ENCODE measurements at regions not wholly inside any gene's neighbourhood (a gene's known extent, or its start where the extent isn't known, plus 50 kb on each side); places are given as distances from the start of the nearest gene placed in this dataset.

DNA sequence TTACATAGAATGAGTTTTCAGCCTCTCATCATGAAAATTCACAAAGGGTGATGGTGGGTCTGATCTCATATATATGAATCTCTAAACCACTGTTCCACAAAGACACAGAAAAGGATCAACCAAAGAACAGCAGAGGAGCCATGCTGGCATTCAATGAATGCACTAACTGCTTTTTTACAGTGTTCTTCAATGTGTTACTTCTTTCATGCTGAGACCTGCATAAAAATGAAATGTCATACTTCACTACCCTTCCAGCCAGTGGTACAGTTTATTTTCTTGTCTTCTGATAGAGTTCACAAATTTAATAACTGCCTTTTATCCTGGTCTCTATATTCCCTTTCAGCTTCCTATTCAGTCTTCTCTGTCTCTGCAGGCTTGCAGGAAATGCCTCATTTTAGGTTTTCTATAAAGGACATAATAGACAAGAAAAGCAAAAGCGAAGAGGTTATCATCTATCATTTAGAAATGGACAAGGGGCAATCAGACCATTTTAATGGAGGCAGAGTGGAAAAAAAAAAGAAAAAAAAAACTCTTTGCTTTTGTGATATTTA lies 836.7 kb upstream of the FOXG1 start:
- DNase-seq (ENCODE audit: low read depth): no peak
- in situ Hi-C loops (cut with HindIII; ENCODE audit: low sequenced_read_pairs): no loop called here
- TF ChIP-seq, protein P1, sequence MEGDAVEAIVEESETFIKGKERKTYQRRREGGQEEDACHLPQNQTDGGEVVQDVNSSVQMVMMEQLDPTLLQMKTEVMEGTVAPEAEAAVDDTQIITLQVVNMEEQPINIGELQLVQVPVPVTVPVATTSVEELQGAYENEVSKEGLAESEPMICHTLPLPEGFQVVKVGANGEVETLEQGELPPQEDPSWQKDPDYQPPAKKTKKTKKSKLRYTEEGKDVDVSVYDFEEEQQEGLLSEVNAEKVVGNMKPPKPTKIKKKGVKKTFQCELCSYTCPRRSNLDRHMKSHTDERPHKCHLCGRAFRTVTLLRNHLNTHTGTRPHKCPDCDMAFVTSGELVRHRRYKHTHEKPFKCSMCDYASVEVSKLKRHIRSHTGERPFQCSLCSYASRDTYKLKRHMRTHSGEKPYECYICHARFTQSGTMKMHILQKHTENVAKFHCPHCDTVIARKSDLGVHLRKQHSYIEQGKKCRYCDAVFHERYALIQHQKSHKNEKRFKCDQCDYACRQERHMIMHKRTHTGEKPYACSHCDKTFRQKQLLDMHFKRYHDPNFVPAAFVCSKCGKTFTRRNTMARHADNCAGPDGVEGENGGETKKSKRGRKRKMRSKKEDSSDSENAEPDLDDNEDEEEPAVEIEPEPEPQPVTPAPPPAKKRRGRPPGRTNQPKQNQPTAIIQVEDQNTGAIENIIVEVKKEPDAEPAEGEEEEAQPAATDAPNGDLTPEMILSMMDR (IDR thresholded peaks at IDR 0.05; ENCODE audit: low read depth, low read length, missing control alignments): no peak
- H3K4me3 ChIP-seq (ENCODE audit: low read depth, low read length): no peak overlapping the region

DNA sequence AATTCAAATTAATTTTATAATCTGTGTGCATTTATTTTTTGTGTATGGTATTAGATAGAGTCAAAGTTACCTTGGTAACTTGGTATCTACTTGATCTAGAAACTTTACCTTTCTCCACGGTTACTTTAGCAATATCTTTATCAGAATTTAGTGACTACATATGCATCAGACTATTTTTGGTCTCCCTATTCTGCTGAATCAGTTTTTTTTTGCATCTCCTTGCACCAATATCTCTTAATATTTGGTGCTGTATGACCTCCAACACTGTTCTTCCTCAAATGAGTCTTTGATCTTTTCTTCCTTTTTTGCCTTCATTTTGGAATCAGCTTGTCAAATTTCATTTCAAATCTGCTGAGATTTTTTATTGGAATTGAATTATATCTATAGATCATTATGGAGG lies 828.2 kb upstream of the FOXG1 start:
- no peak overlapping the region for H3K4me3 ChIP-seq (ENCODE audit: low read depth, low read length)
- in situ Hi-C loops (cut with HindIII; ENCODE audit: low sequenced_read_pairs): no loop called here
- TF ChIP-seq, protein P1 (IDR thresholded peaks at IDR 0.05; ENCODE audit: low read depth, low read length, missing control alignments): no peak

DNA sequence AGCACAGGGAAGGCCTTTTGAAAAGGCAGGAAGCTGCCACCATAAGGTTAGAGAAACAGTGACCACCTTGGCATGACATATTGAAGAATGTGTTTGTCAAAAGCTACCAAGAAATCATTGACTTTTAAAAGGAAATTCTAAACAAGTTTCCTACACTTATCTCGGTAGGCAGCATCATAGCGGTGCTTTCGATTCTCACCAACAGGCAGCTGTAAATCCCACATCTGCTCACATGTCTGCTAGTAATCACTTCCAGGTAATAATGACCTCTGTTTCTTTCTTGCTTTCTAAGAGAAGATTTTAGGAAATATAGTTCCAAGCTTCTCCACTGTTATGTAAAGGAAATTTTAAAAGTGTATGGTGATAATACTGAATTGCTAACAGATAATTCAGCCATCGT lies 821.1 kb upstream of the FOXG1 start:
- no peak for DNase-seq (ENCODE audit: low read depth)
- in situ Hi-C loops (cut with HindIII; ENCODE audit: low sequenced_read_pairs): no loop called here
- H3K4me3 ChIP-seq (ENCODE audit: low read depth, low read length): no peak overlapping the region
- TF ChIP-seq, protein P1 (IDR thresholded peaks at IDR 0.05; ENCODE audit: low read depth, low read length, missing control alignments): no peak

More for the DNA sequence above, 828.2 kb upstream of the FOXG1 start:
- DNase-seq (ENCODE audit: low read depth): no peak

DNA sequence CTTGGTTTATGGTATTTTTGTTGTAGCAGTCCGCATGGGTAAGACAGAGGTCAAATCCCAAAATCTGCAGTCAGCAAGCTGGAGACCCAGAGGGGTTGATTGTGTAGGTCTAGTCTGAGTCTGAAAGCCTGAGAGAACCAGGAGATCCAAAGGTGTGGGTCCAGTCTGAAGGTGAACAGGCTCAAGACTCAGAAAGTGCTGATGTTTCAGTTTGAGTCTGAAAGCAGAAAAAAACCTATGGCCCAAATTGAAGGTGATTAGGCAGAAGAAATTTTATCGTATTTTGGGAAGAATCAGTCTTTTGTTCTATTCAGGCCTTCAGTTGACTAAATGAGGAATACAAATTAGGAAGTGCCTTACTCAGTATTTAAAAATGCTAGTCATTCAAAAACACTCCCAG lies 807.8 kb upstream of the FOXG1 start:
- TF ChIP-seq, protein P1 (IDR thresholded peaks at IDR 0.05; ENCODE audit: low read depth, low read length, missing control alignments): no peak
- H3K4me3 ChIP-seq (ENCODE audit: low read depth, low read length): no peak overlapping the region
- DNase-seq (ENCODE audit: low read depth): no peak
- in situ Hi-C loops (cut with HindIII; ENCODE audit: low sequenced_read_pairs): no loop called here

DNA sequence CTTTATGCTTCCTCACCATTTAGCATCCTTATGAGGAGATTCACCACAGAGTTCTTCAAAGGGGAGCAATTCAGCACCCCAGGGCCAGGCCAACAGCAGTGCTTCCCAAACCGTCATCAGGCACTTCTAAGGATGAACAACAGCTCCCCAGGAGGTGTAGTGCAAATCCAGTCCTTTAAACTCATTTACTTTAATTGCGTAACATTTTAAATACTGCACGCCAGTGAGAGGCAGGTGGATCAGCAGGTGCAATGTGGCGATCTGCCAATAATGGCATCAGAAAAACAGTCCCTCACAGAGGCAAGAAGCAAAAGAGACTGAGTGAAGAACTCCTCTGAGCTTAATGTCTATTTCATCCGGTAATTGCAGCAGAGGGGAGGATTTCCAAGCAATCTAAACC lies 770.9 kb upstream of the FOXG1 start:
- DNase-seq (ENCODE audit: low read depth): no peak
- TF ChIP-seq, protein P1 (IDR thresholded peaks at IDR 0.05; ENCODE audit: low read depth, low read length, missing control alignments): no peak
- no peak overlapping the region for H3K4me3 ChIP-seq (ENCODE audit: low read depth, low read length)
- in situ Hi-C loops (cut with HindIII; ENCODE audit: low sequenced_read_pairs): no loop called here

DNA sequence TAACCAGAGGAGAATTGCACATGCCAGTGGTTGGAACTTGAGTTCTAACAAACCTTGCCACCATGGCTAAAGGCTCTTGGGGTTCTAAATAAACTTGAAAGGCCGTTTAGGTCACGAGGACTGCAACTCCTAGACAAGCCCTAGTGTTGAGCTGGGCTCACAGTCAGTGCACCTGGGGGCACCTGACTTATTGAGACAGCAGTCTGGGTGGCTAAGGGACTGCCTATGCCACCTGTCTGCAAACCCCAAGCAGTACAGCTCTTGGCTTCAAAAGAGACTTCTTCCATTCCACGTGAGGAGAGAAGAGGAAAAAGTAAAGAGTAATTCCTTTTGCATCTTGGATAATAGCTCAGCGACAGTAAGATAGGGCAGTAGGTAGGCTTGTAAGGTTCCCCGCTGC lies 765.6 kb upstream of the FOXG1 start:
- in situ Hi-C loops (cut with HindIII; ENCODE audit: low sequenced_read_pairs): no loop called here
- DNase-seq (ENCODE audit: low read depth): no peak
- H3K4me3 ChIP-seq (ENCODE audit: low read depth, low read length): no peak overlapping the region
- TF ChIP-seq, protein P1 (IDR thresholded peaks at IDR 0.05; ENCODE audit: low read depth, low read length, missing control alignments): no peak
